NT2/D1 (cell line): ENCODE measurements at regions not wholly inside any gene's neighbourhood (a gene's known extent, or its start where the extent isn't known, plus 50 kb on each side); places are given as distances from the start of the nearest gene placed in this dataset.

ENCODE experiments used
- SUZ12 ChIP-seq: IDR thresholded peaks from 2 replicates; pipeline ENCODE4 v1.6.1; 2011; ENCODE audit not compliant: insufficient read length, insufficient read depth; ENCODE audit errors: extremely low read depth
- YY1 ChIP-seq: IDR thresholded peaks from 2 replicates; pipeline ENCODE4 v1.6.1; 2011; ENCODE audit not compliant: insufficient read length, insufficient read depth
- ZNF274 ChIP-seq: IDR thresholded peaks from 2 replicates; pipeline ENCODE4 v1.6.1; 2011; ENCODE audit warnings: mild to moderate bottlenecking, low read depth, low read length

- no peak for TF ChIP-seq YY1
- no peak for TF ChIP-seq SUZ12
- TF ChIP-seq ZNF274, result no peak
Observed at GRCh38 chr22:45065726-45066125, 55.9 kb upstream of the PHF21B start.
